GM12878 (cell line): ENCODE measurements at regions not wholly inside any gene's neighbourhood (a gene's known extent, or its start where the extent isn't known, plus 50 kb on each side); places are given as distances from the start of the nearest gene placed in this dataset.
A peak's percentile ranks its signal among the peaks of the same experiment; 100 is the strongest.

Experiments used
- ATAC-seq: fragments of 200-7000 bp; cut with Tn5 transposase; 3 replicates; pipeline ENCODE4 v1.9.1; 2020; ENCODE audit warnings: mild to moderate bottlenecking, moderate library complexity
- BruUV-seq: library from RNA; stranded (reverse); fragments of 400-500 nt; replicated peaks from 2 replicates; lab custom pipeline; 2021; lab: Mats Ljungman, UMichigan
- CTCF ChIA-PET: fragments of 300-600 bp; sonication (Branson Sonifier 250); formaldehyde crosslinking; extraction: SDS; loops from one replicate; lab custom pipeline; 2021; ENCODE audit warnings: inconsistent platforms; lab: Yijun Ruan, JAX
- POLR2A ChIA-PET: fragments of 350-600 bp; formaldehyde crosslinking; extraction: SDS; loops from one replicate; lab custom pipeline; 2021; ENCODE audit warnings: inconsistent platforms; lab: Charles Lee
- RAD21 ChIA-PET: fragments of 300-600 bp; sonication (Branson Sonifier 250); formaldehyde crosslinking; loops from one replicate; lab custom pipeline; 2023; ENCODE audit warnings: antibody characterized with exemption; ENCODE audit not compliant: unreplicated experiment; lab: Charles Lee
- SMC1A ChIA-PET: fragments of 300-600 bp; sonication (Branson Sonifier 250); formaldehyde crosslinking; loops from one replicate; lab custom pipeline; 2023; ENCODE audit not compliant: unreplicated experiment, uncharacterized antibody; lab: Charles Lee
- DNase-seq: peaks from one replicate; pipeline ENCODE4 v3.0.0-alpha.2; 2011; ENCODE audit warnings: low read depth, low spot score
- FAIRE-seq: peaks from 3 replicates; lab custom pipeline; 2011; peaks lifted over from hg19 to GRCh38; lab: Jason Lieb, UNC
- H2AFZ ChIP-seq: 2 replicates; pipeline ENCODE4 v1.6.0; 2011; ENCODE audit warnings: low read depth, low read length, control low read depth; ENCODE audit not compliant: control insufficient read depth
- H3K27ac ChIP-seq: 2 replicates; pipeline ENCODE4 v1.5.1; 2011; ENCODE audit warnings: control low read depth; ENCODE audit not compliant: control insufficient read depth, insufficient read depth
- H3K27me3 ChIP-seq, 2 experiments: replicated peaks in 1 of 2; 2 replicates each; pipeline versions ENCODE4 v1.6.0 to v1.6.1; 2011; ENCODE audit warnings: low read length in 1 of 2; ENCODE audit not compliant: control insufficient read depth in 2 of 2, insufficient read depth in 2 of 2
- H3K36me3 ChIP-seq, 2 experiments: 2 replicates each; pipeline ENCODE4 v1.5.1; 2011; ENCODE audit warnings: low read length in 1 of 2; ENCODE audit not compliant: control insufficient read depth in 2 of 2, insufficient read depth in 2 of 2
- H3K4me1 ChIP-seq: 2 replicates; pipeline ENCODE4 v1.6.1; 2011; ENCODE audit warnings: mild to moderate bottlenecking, low read length, moderate library complexity, mixed read lengths; ENCODE audit not compliant: control insufficient read depth, insufficient read depth
- H3K4me2 ChIP-seq: 2 replicates; pipeline ENCODE4 v1.6.0; 2011; ENCODE audit warnings: control low read depth; ENCODE audit not compliant: control insufficient read depth, insufficient read depth
- H3K4me3 ChIP-seq: fragments of 200-600 bp; sonication (generic); 2 replicates; pipeline ENCODE4 v1.5.1; 2016
- H3K79me2 ChIP-seq: 2 replicates; pipeline ENCODE4 v1.6.0; 2011; ENCODE audit warnings: low read length; ENCODE audit not compliant: control insufficient read depth, insufficient read depth
- H3K9ac ChIP-seq: 2 replicates; pipeline ENCODE4 v1.8.0; 2011; ENCODE audit warnings: low read length, control low read depth, mixed read lengths; ENCODE audit not compliant: control insufficient read depth, insufficient read depth
- H3K9me3 ChIP-seq: replicated peaks from 3 replicates; pipeline ENCODE4 v1.5.1; 2011; ENCODE audit warnings: mild to moderate bottlenecking, low read length; ENCODE audit not compliant: control insufficient read depth, insufficient read depth
- H4K20me1 ChIP-seq: 2 replicates; pipeline ENCODE4 v1.6.0; 2011; ENCODE audit not compliant: control insufficient read depth, insufficient read depth
- CBX3 ChIP-seq: fragments of 200-600 bp; sonication (generic); IDR thresholded peaks from 2 replicates; pipeline ENCODE4 v1.6.1; 2016; ENCODE audit warnings: low read depth, borderline replicate concordance
- CHD1 ChIP-seq: IDR thresholded peaks from 2 replicates; pipeline ENCODE4 v1.6.1; 2012; ENCODE audit warnings: low read depth, low read length, improper control_type of control experiment
- CHD4 ChIP-seq: fragments of 200-600 bp; sonication (generic); IDR thresholded peaks from 2 replicates; pipeline ENCODE4 v1.6.1; 2016; ENCODE audit warnings: mild to moderate bottlenecking
- HCFC1 ChIP-seq: fragments of 150-350 bp; IDR thresholded peaks from 2 replicates; pipeline ENCODE4 v1.6.1; 2014; ENCODE audit warnings: low read length
- HDAC2 ChIP-seq: fragments of 200-600 bp; sonication (generic); IDR thresholded peaks from 2 replicates; pipeline ENCODE4 v1.6.1; 2017
- KDM1A ChIP-seq: fragments of 200-600 bp; sonication (generic); IDR thresholded peaks from 2 replicates; pipeline ENCODE4 v1.6.1; 2016; ENCODE audit warnings: borderline replicate concordance
- KLF5 ChIP-seq: fragments of 450-650 bp; IDR thresholded peaks from 2 replicates; pipeline ENCODE4 v1.6.1; 2014; ENCODE audit warnings: mild to moderate bottlenecking; ENCODE audit not compliant: partially characterized antibody
- RAD21 ChIP-seq: IDR thresholded peaks from 2 replicates; pipeline ENCODE4 v1.6.1; 2011; ENCODE audit warnings: mild to moderate bottlenecking, low read depth, low read length, moderate library complexity; ENCODE audit not compliant: insufficient read depth
- RUNX3 ChIP-seq: IDR thresholded peaks from 2 replicates; pipeline ENCODE4 v1.6.1; 2012; ENCODE audit warnings: low read length, inconsistent platforms
- SMC3 ChIP-seq: IDR thresholded peaks from 2 replicates; pipeline ENCODE4 v1.6.1; 2011; ENCODE audit warnings: low read length, improper control_type of control experiment, borderline replicate concordance
- WGBS: methylation state at CpG from one replicate; pipeline ENCODE4 v1.1.6; 2016; ENCODE audit warnings: low lambda C conversion rate; ENCODE audit not compliant: insufficient replicate concordance, insufficient coverage; ENCODE audit errors: missing lambda C conversion rate; 5-methylcytosine and 5-hydroxymethylcytosine counted together
- in situ Hi-C: fragments of 300-500 bp; cut with MboI; formaldehyde crosslinking; loops from 9 replicates; pipeline ENCODE4 v1.14.3; 2018; ENCODE audit warnings: mixed read lengths
- intact Hi-C: fragments of 100-400 bp; cut with micrococcal nuclease; formaldehyde crosslinking; loops from one replicate; pipeline ENCODE4 v1.14.2; 2022; ENCODE audit not compliant: unreplicated experiment
- TF ChIP-seq, protein P1 (sequence below), 3 experiments: IDR thresholded peaks in 2 of 3; conservative IDR thresholded peaks in 1 of 3; 2 replicates each; pipeline ENCODE4 v1.5.1; 2011; ENCODE audit warnings: low read depth in 3 of 3, low read length in 3 of 3, mild to moderate bottlenecking in 3 of 3, control low read depth in 2 of 3, moderate library complexity in 2 of 3, inconsistent platforms in 1 of 3, mixed read lengths in 1 of 3; ENCODE audit not compliant: control insufficient read depth in 2 of 3, insufficient read depth in 1 of 3; ENCODE audit errors: extremely low read depth in 1 of 3

GRCh38 chr3:82137050-82137449, 375.6 kb upstream of the GBE1 start:
- Histone ChIP-seq H3K4me3 (no peak overlapping the region), H3K4me2 (no peak overlapping the region), H3K9me3 (no peaks in the 10 kb centered on the region; the same call in 2 of the 3 replicates), H3K36me3 (no peaks in the 10 kb centered on the region), H3K27me3 (no peaks in the 10 kb centered on the region), H3K9ac (no peak overlapping the region), H3K27ac (no peak overlapping the region), H2AFZ (no peak overlapping the region), H3K4me1 (no peaks in the 10 kb centered on the region), H4K20me1 (no peaks in the 10 kb centered on the region), H3K79me2 (no peaks in the 10 kb centered on the region)
- intact Hi-C loops, result loop anchor here (10.0 kb wide), 1 partner anchor 1388 kb away; no protein-coding TSS in a partner anchor
- in situ Hi-C loops, result no loop called here
- 13% methylated on average over 3 of the region's 3 CpGs for WGBS
- ChIA-PET RAD21 (no interaction called here), POLR2A (interaction anchor here (0.6 kb wide), 1 partner anchor 14 kb away, joined by 3 read pairs; no protein-coding TSS in a partner anchor), CTCF (interaction anchor here (1.3 to 2.1 kb wide), 2 partner anchors 13 to 647 kb away, joined by 3 to 4 read pairs; no protein-coding TSS in a partner anchor), SMC1A (no interaction called here)
- FAIRE-seq (no peak), DNase-seq (no peak), ATAC-seq (no peak)
- TF ChIP-seq KLF5, result no peak
- no peak for TF ChIP-seq CHD1
- no peak for TF ChIP-seq RUNX3
- TF ChIP-seq CHD4, result no peak
- TF ChIP-seq HCFC1, result no peak
- no TSS peak for BruUV-seq

DNA sequence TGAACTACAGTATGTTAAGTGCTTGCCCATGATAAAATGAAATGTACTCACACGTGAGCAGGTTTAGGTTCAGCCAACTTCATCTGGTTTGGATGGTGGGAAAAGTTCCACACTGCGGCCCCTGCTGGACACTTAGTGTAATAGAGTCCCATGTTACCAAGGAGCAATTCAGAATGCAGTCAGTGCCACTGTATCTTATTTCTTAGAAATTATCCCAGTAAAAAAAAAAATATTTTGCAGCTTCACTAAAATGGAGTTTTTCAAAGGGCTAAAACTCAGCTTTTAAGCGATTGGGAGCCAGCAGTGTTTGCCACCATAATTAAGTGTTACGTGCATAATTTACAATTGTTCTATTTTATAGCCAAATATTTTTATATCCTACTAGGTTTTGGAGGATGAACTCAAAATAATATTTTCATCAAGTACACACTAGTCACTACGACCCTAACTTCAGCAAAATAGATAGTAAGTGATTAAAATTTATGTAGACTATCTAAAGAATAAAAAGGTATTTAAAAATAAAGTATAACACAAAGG, 371.7 kb upstream of the GBE1 start:
- Histone ChIP-seq H3K4me1 (no peaks in the 10 kb centered on the region), H3K79me2 (no peaks in the 10 kb centered on the region), H3K9me3 (no peaks in the 10 kb centered on the region), H3K4me3 (no peak overlapping the region), H3K4me2 (no peak overlapping the region), H2AFZ (no peak overlapping the region), H3K27me3 (no peaks in the 10 kb centered on the region), H3K27ac (no peak overlapping the region), H3K36me3 (no peaks in the 10 kb centered on the region), H3K9ac (no peak overlapping the region), H4K20me1 (no peaks in the 10 kb centered on the region)
- intact Hi-C loops (loop anchor here (1.0 to 10.0 kb wide), 7 partner anchors 222 to 1392 kb away; no protein-coding TSS in a partner anchor), in situ Hi-C loops (loop anchor here (5.0 kb wide), 1 partner anchor 551 kb away; no protein-coding TSS in a partner anchor)
- POLR2A ChIA-PET, result no interaction called here
- RAD21 ChIA-PET, result interaction anchor here (1.1 to 2.2 kb wide), 4 partner anchors 197 to 643 kb away, joined by 3 to 13 read pairs (median 7); no protein-coding TSS in a partner anchor
- ATAC-seq (peak; percentile 93), FAIRE-seq (peak; percentile 88), DNase-seq (peak; percentile 17)
- CTCF ChIA-PET, result interaction anchor here (0.6 to 4.2 kb wide), 18 partner anchors 9 to 716 kb away, joined by 3 to 51 read pairs (median 3); no protein-coding TSS in a partner anchor
- SMC1A ChIA-PET, result interaction anchor here (0.7 to 2.5 kb wide), 11 partner anchors 10 to 831 kb away, joined by 3 to 15 read pairs (median 3); no protein-coding TSS in a partner anchor
- no TSS peak for BruUV-seq
- WGBS, result 16% methylated on average over 5 of the region's 5 CpGs
- no peak for TF ChIP-seq KDM1A
- TF ChIP-seq, protein P1, sequence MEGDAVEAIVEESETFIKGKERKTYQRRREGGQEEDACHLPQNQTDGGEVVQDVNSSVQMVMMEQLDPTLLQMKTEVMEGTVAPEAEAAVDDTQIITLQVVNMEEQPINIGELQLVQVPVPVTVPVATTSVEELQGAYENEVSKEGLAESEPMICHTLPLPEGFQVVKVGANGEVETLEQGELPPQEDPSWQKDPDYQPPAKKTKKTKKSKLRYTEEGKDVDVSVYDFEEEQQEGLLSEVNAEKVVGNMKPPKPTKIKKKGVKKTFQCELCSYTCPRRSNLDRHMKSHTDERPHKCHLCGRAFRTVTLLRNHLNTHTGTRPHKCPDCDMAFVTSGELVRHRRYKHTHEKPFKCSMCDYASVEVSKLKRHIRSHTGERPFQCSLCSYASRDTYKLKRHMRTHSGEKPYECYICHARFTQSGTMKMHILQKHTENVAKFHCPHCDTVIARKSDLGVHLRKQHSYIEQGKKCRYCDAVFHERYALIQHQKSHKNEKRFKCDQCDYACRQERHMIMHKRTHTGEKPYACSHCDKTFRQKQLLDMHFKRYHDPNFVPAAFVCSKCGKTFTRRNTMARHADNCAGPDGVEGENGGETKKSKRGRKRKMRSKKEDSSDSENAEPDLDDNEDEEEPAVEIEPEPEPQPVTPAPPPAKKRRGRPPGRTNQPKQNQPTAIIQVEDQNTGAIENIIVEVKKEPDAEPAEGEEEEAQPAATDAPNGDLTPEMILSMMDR (IDR thresholded peaks at IDR 0.05 in 2 of 3, conservative IDR thresholded peaks at IDR 0.05 in 1 of 3; ENCODE audit: control insufficient read depth in 2 of 3, extremely low read depth in 1 of 3, insufficient read depth in 1 of 3, low read depth in 3 of 3, low read length in 3 of 3), result peak; percentile 78 to 83 (median 82)
- TF ChIP-seq CBX3, result no peak
- TF ChIP-seq RAD21, result peak; percentile 79
- peak; percentile 88 for TF ChIP-seq SMC3
- no peak for TF ChIP-seq HDAC2
